ENCODE measurements at regions not wholly inside any gene's neighbourhood (a gene's known extent, or its start where the extent isn't known, plus 50 kb on each side); places are given as distances from the start of the nearest gene placed in this dataset.

GRCh38 chr14:43479596-43480195, 1027.4 kb downstream of the FSCB start:
- TF ChIP-seq CTCF (IDR thresholded peaks at IDR 0.05): no peak
- no peak for TF ChIP-seq POLR2A (IDR thresholded peaks at IDR 0.05)
